ENCODE measurements at regions not wholly inside any gene's neighbourhood (a gene's known extent, or its start where the extent isn't known, plus 50 kb on each side); places are given as distances from the start of the nearest gene placed in this dataset.

DNA sequence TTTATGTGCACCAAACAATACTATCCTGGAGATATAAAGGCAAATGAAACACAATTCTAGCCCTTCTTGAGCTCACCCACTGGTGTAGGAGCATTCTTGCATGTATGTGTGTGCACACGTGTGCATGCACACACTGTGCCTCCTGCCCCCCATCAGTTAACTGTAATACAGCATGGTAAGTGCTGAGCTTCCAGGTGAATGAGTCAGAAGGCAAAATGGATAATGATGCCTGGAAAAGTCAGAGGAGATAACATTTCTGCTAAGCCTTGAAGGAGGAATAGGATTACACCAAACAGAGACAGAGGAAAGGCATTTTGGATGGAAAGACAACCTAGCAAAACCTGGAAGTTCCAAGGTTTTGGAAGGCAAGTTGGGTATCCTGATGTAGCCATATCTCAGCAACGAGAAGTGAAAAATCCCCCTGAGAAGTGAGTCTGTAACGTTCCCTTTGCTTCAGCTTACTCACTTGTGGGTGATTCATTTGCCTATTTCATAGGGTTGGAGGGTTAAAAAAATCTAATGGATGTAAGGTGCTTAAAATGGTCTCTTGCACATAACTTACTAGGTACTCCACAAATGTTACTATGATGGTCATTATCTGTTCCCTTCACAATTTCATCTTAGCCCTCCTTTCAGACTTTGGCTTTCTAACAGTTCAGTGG, 101.4 kb upstream of the STC2 start:
- no peak for TF ChIP-seq CTCF (conservative IDR thresholded peaks at IDR 0.05; ENCODE audit: low read depth, low read length)
- TF ChIP-seq EZH2 (IDR thresholded peaks at IDR 0.05; ENCODE audit: borderline replicate concordance, low read depth, low read length, poor library complexity, severe bottlenecking), result no peak
